ENCODE measurements at regions not wholly inside any gene's neighbourhood (a gene's known extent, or its start where the extent isn't known, plus 50 kb on each side); places are given as distances from the start of the nearest gene placed in this dataset.

GRCh38 chr2:6336752-6337471 lies 528.8 kb downstream of the CMPK2 start:
- BruUV-seq (replicated peaks) = no TSS peak
- intact Hi-C loops (cut with micrococcal nuclease; ENCODE audit: unreplicated experiment) (no loop called here), in situ Hi-C loops (cut with HindIII; ENCODE audit: extremely low pct_ligation_motif_present, low pct_unique_long_range_greater_than_20kb) (no loop called here)
- POLR2A ChIA-PET = no interaction called here
- FAIRE-seq (no peak), ATAC-seq (no peak), DNase-seq (ENCODE audit: low spot score) (no peak)
- no peak overlapping the region for H3K9ac ChIP-seq (ENCODE audit: insufficient read depth, low read depth, low read length)
- no peak overlapping the region for H3K27ac ChIP-seq (ENCODE audit: extremely low read length, insufficient read depth, low read length)
- no peak overlapping the region for H2AFZ ChIP-seq (ENCODE audit: low read length)
- H3K4me3 ChIP-seq (replicated peaks in 1 of 3; ENCODE audit: insufficient read depth in 1 of 3, low read depth in 2 of 3, low read length in 3 of 3) = no peak overlapping the region
- CTCF ChIA-PET (ENCODE audit: low intra/inter-chr PET ratio, low total read pairs) = no interaction called here
- WGBS (ENCODE audit: low lambda C conversion rate) = 12% methylated on average over 5 of the region's 5 CpGs
- no peak overlapping the region for H3K4me2 ChIP-seq (ENCODE audit: low read depth, low read length)
- TF ChIP-seq PAF1 (CRISPR knock-in tag; IDR thresholded peaks at IDR 0.05) (no peak), ZBTB43 (CRISPR knock-in tag; conservative IDR thresholded peaks at IDR 0.05) (no peak), FIP1L1 (IDR thresholded peaks at IDR 0.05; ENCODE audit: borderline replicate concordance, insufficient read depth, low read depth, low read length) (no peak), ELF3 (CRISPR knock-in tag; IDR thresholded peaks at IDR 0.05) (no peak), CREB1 (IDR thresholded peaks at IDR 0.05) (0 out of 2 replicates have a peak, but pooled peaks have one; percentile 4), CREB1 (CRISPR knock-in tag; IDR thresholded peaks at IDR 0.05) (no peak), BORCS8-MEF2B (CRISPR knock-in tag; IDR thresholded peaks at IDR 0.05) (no peak)
- H3K27me3 ChIP-seq (ENCODE audit: control insufficient read depth in 1 of 2, insufficient read depth in 2 of 2, low read length in 2 of 2) = no peaks in the 10 kb centered on the region
- H4K20me1 ChIP-seq (ENCODE audit: insufficient read depth, low read length) = no peaks in the 10 kb centered on the region
- H3K79me2 ChIP-seq (ENCODE audit: insufficient read depth, low read length) = no peaks in the 10 kb centered on the region
- H3K9me3 ChIP-seq (ENCODE audit: low read length) = peaks cover 44% of the 10 kb centered on the region
- H3K36me3 ChIP-seq (replicated peaks in 1 of 2; ENCODE audit: control insufficient read depth in 1 of 2, insufficient read depth in 2 of 2, low read length in 2 of 2) = no peaks in the 10 kb centered on the region
- H3K4me1 ChIP-seq (ENCODE audit: insufficient read depth, low read length) = no peaks in the 10 kb centered on the region

GRCh38 chr2:6337472-6337820 lies 528.3 kb downstream of the CMPK2 start:
- POLR2A ChIA-PET = no interaction called here
- in situ Hi-C loops (cut with HindIII; ENCODE audit: extremely low pct_ligation_motif_present, low pct_unique_long_range_greater_than_20kb) (no loop called here), intact Hi-C loops (cut with micrococcal nuclease; ENCODE audit: unreplicated experiment) (no loop called here)
- CTCF ChIA-PET (ENCODE audit: low intra/inter-chr PET ratio, low total read pairs) = no interaction called here
- BruUV-seq (replicated peaks) = no TSS peak
- Histone ChIP-seq H3K79me2 (ENCODE audit: insufficient read depth, low read length) (no peaks in the 10 kb centered on the region), H4K20me1 (ENCODE audit: insufficient read depth, low read length) (no peaks in the 10 kb centered on the region), H3K4me2 (ENCODE audit: low read depth, low read length) (no peak overlapping the region), H3K9ac (ENCODE audit: insufficient read depth, low read depth, low read length) (no peak overlapping the region), H3K9me3 (ENCODE audit: low read length) (peaks cover 44% of the 10 kb centered on the region), H3K27ac (ENCODE audit: extremely low read length, insufficient read depth, low read length) (no peak overlapping the region), H3K36me3 (replicated peaks in 1 of 2; ENCODE audit: control insufficient read depth in 1 of 2, insufficient read depth in 2 of 2, low read length in 2 of 2) (no peaks in the 10 kb centered on the region), H2AFZ (ENCODE audit: low read length) (no peak overlapping the region), H3K4me1 (ENCODE audit: insufficient read depth, low read length) (no peaks in the 10 kb centered on the region), H3K27me3 (ENCODE audit: control insufficient read depth in 1 of 2, insufficient read depth in 2 of 2, low read length in 2 of 2) (no peaks in the 10 kb centered on the region), H3K4me3 (replicated peaks in 1 of 3; ENCODE audit: insufficient read depth in 1 of 3, low read depth in 2 of 3, low read length in 3 of 3) (no peak overlapping the region)
- no peak for FAIRE-seq
- no peak for DNase-seq (ENCODE audit: low spot score)
- WGBS (ENCODE audit: low lambda C conversion rate) = 26% methylated on average over 8 of the region's 8 CpGs
- ATAC-seq = no peak
- TF ChIP-seq FOXK2 (IDR thresholded peaks at IDR 0.05) (no peak), THRA (CRISPR knock-in tag; IDR thresholded peaks at IDR 0.05; ENCODE audit: borderline replicate concordance) (no peak), ZNF572 (CRISPR knock-in tag; IDR thresholded peaks at IDR 0.05) (no peak), ZBTB33 (CRISPR knock-in tag; IDR thresholded peaks at IDR 0.05) (no peak), PPARG (CRISPR knock-in tag; conservative IDR thresholded peaks at IDR 0.05) (no peak), ZNF432 (CRISPR knock-in tag; IDR thresholded peaks at IDR 0.05; ENCODE audit: borderline replicate concordance) (no peak), ZFAT (CRISPR knock-in tag; conservative IDR thresholded peaks at IDR 0.05) (no peak), POLR2A (IDR thresholded peaks at IDR 0.05; ENCODE audit: insufficient read depth in 1 of 2, low read depth in 2 of 2, low read length in 2 of 2) (no peak), TCF12 (IDR thresholded peaks at IDR 0.05) (no peak), TCF12 (CRISPR knock-in tag; IDR thresholded peaks at IDR 0.05) (no peak)

Measured in HepG2 (cell line).